HEK293 (cell line): ENCODE measurements at regions not wholly inside any gene's neighbourhood (a gene's known extent, or its start where the extent isn't known, plus 50 kb on each side); places are given as distances from the start of the nearest gene placed in this dataset.

Source experiments
- CTCF ChIA-PET: fragments of 350-600 bp; formaldehyde crosslinking; extraction: SDS; loops from one replicate; lab custom pipeline; 2021; ENCODE audit warnings: antibody characterized with exemption; lab: Yijun Ruan, JAX
- POLR2A ChIA-PET: fragments of 300-600 bp; formaldehyde crosslinking; extraction: SDS; loops from one replicate; lab custom pipeline; 2020; ENCODE audit warnings: antibody characterized with exemption, inconsistent platforms; lab: Yijun Ruan, JAX
- H3K27ac ChIP-seq: fragments of 200-500 bp; sonication (Bioruptor generic); 2 replicates; pipeline ENCODE4 v1.5.1; 2014; ENCODE audit warnings: low read depth, low read length, control low read depth, inconsistent platforms; ENCODE audit errors: extremely low read depth
- H3K36me3 ChIP-seq, 2 experiments: fragments of 200-500 bp in 1 of 2; sonication (Bioruptor generic) in 1 of 2; 1 replicate in 1 of 2; 2 replicates in 1 of 2; pipeline ENCODE4 v1.5.1; 2014 to 2017; ENCODE audit warnings: inconsistent platforms in 2 of 2, low read length in 2 of 2; ENCODE audit not compliant: control insufficient read depth in 2 of 2, insufficient read depth in 1 of 2
- H3K4me1 ChIP-seq: fragments of 200-500 bp; sonication (Bioruptor generic); 2 replicates; pipeline ENCODE4 v1.5.1; 2014; ENCODE audit warnings: mild to moderate bottlenecking, low read length, inconsistent platforms; ENCODE audit not compliant: control insufficient read depth, insufficient read depth
- H3K4me3 ChIP-seq: 2 replicates; pipeline ENCODE4 v1.5.1; 2011; ENCODE audit warnings: low read depth, mild to moderate bottlenecking, control low read depth, low read length, moderate library complexity
- H3K9me3 ChIP-seq: fragments of 200-500 bp; sonication (Bioruptor generic); 2 replicates; pipeline ENCODE4 v1.5.1; 2014; ENCODE audit warnings: low read depth, low read length, inconsistent platforms; ENCODE audit not compliant: control insufficient read depth, insufficient read depth
- BCL11A ChIP-seq: fragments of 450-650 bp; formaldehyde crosslinking; IDR thresholded peaks from 2 replicates; pipeline ENCODE4 v1.5.1; 2016; ENCODE audit warnings: low read depth, missing biosample characterization, missing genetic modification characterization
- HOXA7 ChIP-seq: sonication (generic); formaldehyde crosslinking; IDR thresholded peaks from 2 replicates; pipeline ENCODE4 v1.8.1; 2022; ENCODE audit warnings: missing genetic modification reagents, borderline replicate concordance
- KLF10 ChIP-seq: fragments of 450-650 bp; IDR thresholded peaks from 2 replicates; pipeline ENCODE4 v1.5.1; 2018; ENCODE audit warnings: missing biosample characterization, mild to moderate bottlenecking, missing genetic modification characterization
- KLF7 ChIP-seq: fragments of 450-650 bp; formaldehyde crosslinking; IDR thresholded peaks from 2 replicates; pipeline ENCODE4 v1.5.1; 2016; ENCODE audit warnings: missing biosample characterization, missing genetic modification characterization, borderline replicate concordance
- PRDM1 ChIP-seq: fragments of 450-650 bp; formaldehyde crosslinking; IDR thresholded peaks from 2 replicates; pipeline ENCODE4; 2016; ENCODE audit warnings: missing biosample characterization, missing genetic modification characterization
- REPIN1 ChIP-seq: fragments of 450-650 bp; formaldehyde crosslinking; IDR thresholded peaks from 2 replicates; pipeline ENCODE4 v1.5.1; 2017; ENCODE audit warnings: missing biosample characterization, missing genetic modification characterization, low read depth
- ZBTB8A ChIP-seq: fragments of 450-650 bp; formaldehyde crosslinking; IDR thresholded peaks from 2 replicates; pipeline ENCODE4 v1.5.1; 2016; ENCODE audit warnings: missing biosample characterization, missing genetic modification characterization
- ZFP3 ChIP-seq: fragments of 450-650 bp; formaldehyde crosslinking; IDR thresholded peaks from 2 replicates; pipeline ENCODE4 v1.5.1; 2016; ENCODE audit warnings: low read depth, missing biosample characterization, missing genetic modification characterization
- ZNF112 ChIP-seq: fragments of 450-650 bp; formaldehyde crosslinking; IDR thresholded peaks from 2 replicates; pipeline ENCODE4 v1.5.0; 2017; ENCODE audit warnings: missing biosample characterization, missing genetic modification characterization
- ZNF138 ChIP-seq: fragments of 450-650 bp; formaldehyde crosslinking; IDR thresholded peaks from 2 replicates; pipeline ENCODE4 v1.5.1; 2016; ENCODE audit warnings: missing biosample characterization, missing genetic modification characterization, borderline replicate concordance
- ZNF202 ChIP-seq: fragments of 450-650 bp; formaldehyde crosslinking; IDR thresholded peaks from 2 replicates; pipeline ENCODE4 v1.5.1; 2016; ENCODE audit warnings: missing biosample characterization, missing genetic modification characterization, borderline replicate concordance
- ZNF266 ChIP-seq: fragments of 450-650 bp; formaldehyde crosslinking; IDR thresholded peaks from 2 replicates; pipeline ENCODE4 v1.5.1; 2016; ENCODE audit warnings: missing biosample characterization, missing genetic modification characterization, low read depth
- ZNF280D ChIP-seq: fragments of 450-650 bp; formaldehyde crosslinking; IDR thresholded peaks from 2 replicates; pipeline ENCODE4 v1.5.1; 2016; ENCODE audit warnings: missing biosample characterization, missing genetic modification characterization
- ZNF335 ChIP-seq: fragments of 450-650 bp; formaldehyde crosslinking; conservative IDR thresholded peaks from 2 replicates; pipeline ENCODE4 v1.5.1; 2016; ENCODE audit warnings: missing biosample characterization, missing genetic modification characterization
- ZNF350 ChIP-seq: fragments of 450-650 bp; formaldehyde crosslinking; IDR thresholded peaks from 2 replicates; pipeline ENCODE4 v1.5.0; 2017; ENCODE audit warnings: missing biosample characterization, mild to moderate bottlenecking, missing genetic modification characterization
- ZNF416 ChIP-seq: fragments of 450-650 bp; formaldehyde crosslinking; IDR thresholded peaks from 2 replicates; pipeline ENCODE4 v1.5.1; 2016; ENCODE audit warnings: missing biosample characterization, missing genetic modification characterization
- ZNF423 ChIP-seq: fragments of 450-650 bp; formaldehyde crosslinking; IDR thresholded peaks from 2 replicates; pipeline ENCODE4 v1.5.1; 2016; ENCODE audit warnings: missing biosample characterization, missing genetic modification characterization
- ZNF585B ChIP-seq: fragments of 450-650 bp; formaldehyde crosslinking; IDR thresholded peaks from 2 replicates; pipeline ENCODE4 v1.5.1; 2016; ENCODE audit warnings: missing biosample characterization, missing genetic modification characterization
- ZNF610 ChIP-seq: fragments of 450-650 bp; formaldehyde crosslinking; IDR thresholded peaks from 2 replicates; pipeline ENCODE4 v1.5.1; 2016; ENCODE audit warnings: missing biosample characterization, missing genetic modification characterization, borderline replicate concordance
- ZNF629 ChIP-seq: fragments of 450-650 bp; formaldehyde crosslinking; IDR thresholded peaks from 2 replicates; pipeline ENCODE4 v1.5.1; 2017; ENCODE audit warnings: missing biosample characterization, missing genetic modification characterization
- ZNF654 ChIP-seq: fragments of 450-650 bp; formaldehyde crosslinking; IDR thresholded peaks from 2 replicates; pipeline ENCODE4 v1.5.1; 2016; ENCODE audit warnings: low read depth, missing biosample characterization, missing genetic modification characterization
- ZNF660 ChIP-seq: fragments of 450-650 bp; IDR thresholded peaks from 2 replicates; pipeline ENCODE4 v1.5.1; 2018; ENCODE audit warnings: missing biosample characterization, mild to moderate bottlenecking, missing genetic modification characterization
- ZNF664 ChIP-seq: fragments of 450-650 bp; formaldehyde crosslinking; IDR thresholded peaks from 2 replicates; pipeline ENCODE4 v1.5.1; 2016; ENCODE audit warnings: missing biosample characterization, missing genetic modification characterization
- ZNF747 ChIP-seq: fragments of 450-650 bp; formaldehyde crosslinking; IDR thresholded peaks from 2 replicates; pipeline ENCODE4 v1.5.1; 2016; ENCODE audit warnings: missing biosample characterization, missing genetic modification characterization
- ZNF768 ChIP-seq: fragments of 450-650 bp; formaldehyde crosslinking; IDR thresholded peaks from 2 replicates; pipeline ENCODE4 v1.5.1; 2018; ENCODE audit warnings: missing biosample characterization, mild to moderate bottlenecking, missing genetic modification characterization
- ZNF785 ChIP-seq: fragments of 450-650 bp; formaldehyde crosslinking; IDR thresholded peaks from 2 replicates; pipeline ENCODE4 v1.5.1; 2016; ENCODE audit warnings: missing biosample characterization, missing genetic modification characterization
- ZNF837 ChIP-seq: fragments of 450-650 bp; formaldehyde crosslinking; IDR thresholded peaks from 2 replicates; pipeline ENCODE4 v1.5.1; 2016; ENCODE audit warnings: missing biosample characterization, missing genetic modification characterization
- ZNF843 ChIP-seq: fragments of 450-650 bp; formaldehyde crosslinking; IDR thresholded peaks from 2 replicates; pipeline ENCODE4 v1.5.1; 2016; ENCODE audit warnings: missing biosample characterization, missing genetic modification characterization
- TF ChIP-seq, protein P1 (sequence below): fragments of 450-650 bp; formaldehyde crosslinking; IDR thresholded peaks from 2 replicates; pipeline ENCODE4 v1.5.1; 2016; ENCODE audit warnings: missing biosample characterization, missing genetic modification characterization
- TF ChIP-seq, protein P2 (sequence below): fragments of 450-650 bp; formaldehyde crosslinking; IDR thresholded peaks from 2 replicates; pipeline ENCODE4 v1.5.1; 2016; ENCODE audit warnings: missing biosample characterization, missing genetic modification characterization
- TF ChIP-seq, protein P3 (sequence below): fragments of 450-650 bp; formaldehyde crosslinking; optimal IDR thresholded peaks from 2 replicates; pipeline ENCODE3; 2016; ENCODE audit warnings: missing biosample characterization, mild to moderate bottlenecking, missing genetic modification characterization

DNA sequence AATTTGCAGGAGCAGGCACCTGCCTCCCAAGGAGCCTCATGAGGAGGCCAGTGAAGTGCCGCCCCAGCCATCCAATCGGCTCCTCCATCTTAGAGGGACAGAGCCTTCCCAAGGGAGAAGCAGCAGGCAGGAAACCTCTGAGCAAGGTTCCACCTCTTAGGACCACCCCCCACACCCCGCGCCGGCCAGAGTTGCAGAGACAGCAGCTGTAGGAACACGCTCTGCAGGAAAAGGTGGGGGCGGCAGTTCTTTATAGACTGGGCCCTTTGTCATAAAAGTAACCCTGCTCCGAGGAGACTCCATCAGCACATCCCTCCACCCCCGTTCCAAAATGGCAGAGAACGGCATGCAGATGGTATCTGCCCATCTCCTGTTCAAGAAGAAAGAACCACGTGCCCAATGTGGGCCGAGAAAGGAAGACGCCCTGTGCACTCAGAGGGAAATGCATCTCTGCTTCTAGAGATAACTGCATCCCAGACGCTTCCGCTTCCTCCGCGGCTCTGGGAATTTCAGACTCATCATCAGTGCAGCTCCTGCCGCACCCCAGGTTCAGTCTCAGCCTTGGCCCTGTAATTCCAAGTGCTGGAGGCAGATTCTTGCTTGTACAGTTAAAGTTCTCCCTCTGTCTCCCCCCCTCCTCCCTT, 98.5 kb downstream of the SPATA19 start:
- POLR2A ChIA-PET = no interaction called here
- TF ChIP-seq ZNF423 (tag by site-specific recombination) = no peak
- no peak for TF ChIP-seq ZNF335 (tag by site-specific recombination)
- TF ChIP-seq ZNF610 (tag by site-specific recombination) = no peak
- no peak for TF ChIP-seq ZNF837 (tag by site-specific recombination)
- no peak for TF ChIP-seq ZNF585B (tag by site-specific recombination)
- no peak for TF ChIP-seq ZNF350 (tag by site-specific recombination)
- TF ChIP-seq HOXA7 (CRISPR knock-in tag) = no peak
- no peak for TF ChIP-seq ZNF280D
- TF ChIP-seq ZNF785 = no peak
- TF ChIP-seq, protein P1, sequence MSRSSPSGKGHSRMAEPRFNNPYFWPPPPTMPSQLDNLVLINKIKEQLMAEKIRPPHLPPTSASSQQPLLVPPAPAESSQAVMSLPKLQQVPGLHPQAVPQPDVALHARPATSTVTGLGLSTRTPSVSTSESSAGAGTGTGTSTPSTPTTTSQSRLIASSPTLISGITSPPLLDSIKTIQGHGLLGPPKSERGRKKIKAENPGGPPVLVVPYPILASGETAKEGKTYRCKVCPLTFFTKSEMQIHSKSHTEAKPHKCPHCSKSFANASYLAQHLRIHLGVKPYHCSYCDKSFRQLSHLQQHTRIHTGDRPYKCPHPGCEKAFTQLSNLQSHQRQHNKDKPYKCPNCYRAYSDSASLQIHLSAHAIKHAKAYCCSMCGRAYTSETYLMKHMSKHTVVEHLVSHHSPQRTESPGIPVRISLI (tag by site-specific recombination) = no peak
- TF ChIP-seq ZNF843 (tag by site-specific recombination) = no peak
- no peak for TF ChIP-seq ZNF654 (tag by site-specific recombination)
- TF ChIP-seq ZNF629 (tag by site-specific recombination) = no peak
- TF ChIP-seq ZNF266 (tag by site-specific recombination) = no peak
- no peak for TF ChIP-seq ZBTB8A (tag by site-specific recombination)
- TF ChIP-seq ZFP3 = no peak
- no peak for TF ChIP-seq ZNF768 (tag by site-specific recombination)
- TF ChIP-seq, protein P2, sequence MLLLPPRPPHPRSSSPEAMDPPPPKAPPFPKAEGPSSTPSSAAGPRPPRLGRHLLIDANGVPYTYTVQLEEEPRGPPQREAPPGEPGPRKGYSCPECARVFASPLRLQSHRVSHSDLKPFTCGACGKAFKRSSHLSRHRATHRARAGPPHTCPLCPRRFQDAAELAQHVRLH (tag by site-specific recombination) = no peak
- no peak overlapping the region for H3K4me3 ChIP-seq
- no peak overlapping the region for H3K27ac ChIP-seq
- no peaks in the 10 kb centered on the region for H3K4me1 ChIP-seq
- CTCF ChIA-PET = no interaction called here
- no peaks in the 10 kb centered on the region for H3K36me3 ChIP-seq
- H3K9me3 ChIP-seq = no peaks in the 10 kb centered on the region

GRCh38 chr11:133745791-133746190, 99.5 kb downstream of the SPATA19 start:
- H3K9me3 ChIP-seq = no peaks in the 10 kb centered on the region
- TF ChIP-seq ZNF747 (tag by site-specific recombination) = no peak
- TF ChIP-seq, protein P3, sequence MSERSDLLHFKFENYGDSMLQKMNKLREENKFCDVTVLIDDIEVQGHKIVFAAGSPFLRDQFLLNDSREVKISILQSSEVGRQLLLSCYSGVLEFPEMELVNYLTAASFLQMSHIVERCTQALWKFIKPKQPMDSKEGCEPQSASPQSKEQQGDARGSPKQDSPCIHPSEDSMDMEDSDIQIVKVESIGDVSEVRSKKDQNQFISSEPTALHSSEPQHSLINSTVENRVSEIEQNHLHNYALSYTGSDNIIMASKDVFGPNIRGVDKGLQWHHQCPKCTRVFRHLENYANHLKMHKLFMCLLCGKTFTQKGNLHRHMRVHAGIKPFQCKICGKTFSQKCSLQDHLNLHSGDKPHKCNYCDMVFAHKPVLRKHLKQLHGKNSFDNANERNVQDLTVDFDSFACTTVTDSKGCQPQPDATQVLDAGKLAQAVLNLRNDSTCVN (tag by site-specific recombination) = no peak
- TF ChIP-seq PRDM1 = no peak
- no peak for TF ChIP-seq ZNF138 (tag by site-specific recombination)
- TF ChIP-seq ZNF202 (tag by site-specific recombination) = no peak
- TF ChIP-seq REPIN1 (tag by site-specific recombination) = no peak
- TF ChIP-seq KLF7 (tag by site-specific recombination) = no peak
- no peak for TF ChIP-seq ZNF660
- TF ChIP-seq ZNF664 (tag by site-specific recombination) = no peak
- TF ChIP-seq BCL11A (tag by site-specific recombination) = no peak
- no peak for TF ChIP-seq ZNF837 (tag by site-specific recombination)
- no peak for TF ChIP-seq ZNF416 (tag by site-specific recombination)
- TF ChIP-seq KLF10 (tag by site-specific recombination) = no peak
- no peak for TF ChIP-seq ZNF112 (tag by site-specific recombination)
- H3K36me3 ChIP-seq = no peaks in the 10 kb centered on the region
- ChIA-PET CTCF (interaction anchor here (0.6 kb wide), 1 partner anchor 663 kb away, joined by 6 read pairs; no protein-coding TSS in a partner anchor), POLR2A (no interaction called here)
- H3K4me3 ChIP-seq = no peak overlapping the region
- H3K27ac ChIP-seq = no peak overlapping the region
- H3K4me1 ChIP-seq = no peaks in the 10 kb centered on the region
